H1 (cell line): ENCODE measurements at regions not wholly inside any gene's neighbourhood (a gene's known extent, or its start where the extent isn't known, plus 50 kb on each side); places are given as distances from the start of the nearest gene placed in this dataset.

Experiments
- BRCA1 ChIP-seq: IDR thresholded peaks from 2 replicates; pipeline ENCODE4 v1.6.1; 2012; ENCODE audit warnings: low read depth, low read length, improper control_type of control experiment
- CHD2 ChIP-seq: IDR thresholded peaks from 2 replicates; pipeline ENCODE4 v1.6.1; 2012; ENCODE audit warnings: low read length, improper control_type of control experiment
- CREB1 ChIP-seq: IDR thresholded peaks from 2 replicates; pipeline ENCODE4 v1.6.1; 2012; ENCODE audit warnings: inconsistent platforms
- EGR1 ChIP-seq: IDR thresholded peaks from 2 replicates; pipeline ENCODE4 v1.6.1; 2011; ENCODE audit warnings: low read depth, low read length, borderline replicate concordance
- EZH2 ChIP-seq: fragments of 200-600 bp; sonication (generic); IDR thresholded peaks from 2 replicates; pipeline ENCODE4 v1.7.1; 2012; ENCODE audit warnings: low read depth, mild to moderate bottlenecking, moderate library complexity, low read length, inconsistent platforms; ENCODE audit not compliant: severe bottlenecking
- GABPA ChIP-seq: IDR thresholded peaks from 2 replicates; pipeline ENCODE4 v1.6.1; 2011; ENCODE audit warnings: mild to moderate bottlenecking, low read length, moderate library complexity, borderline replicate concordance; ENCODE audit not compliant: insufficient read depth
- HDAC6 ChIP-seq: IDR thresholded peaks from one replicate; pipeline ENCODE4 v1.7.1; 2012; ENCODE audit warnings: low read depth, mild to moderate bottlenecking, inconsistent platforms, low read length, moderate library complexity
- KDM4A ChIP-seq: IDR thresholded peaks from one replicate; pipeline ENCODE4 v1.7.1; 2012; ENCODE audit warnings: low read depth, mild to moderate bottlenecking, moderate library complexity, low read length, inconsistent platforms; ENCODE audit not compliant: severe bottlenecking
- MAFK ChIP-seq: IDR thresholded peaks from 2 replicates; pipeline ENCODE4 v1.6.1; 2012; ENCODE audit warnings: low read depth, mild to moderate bottlenecking, improper control_type of control experiment, low read length
- RFX5 ChIP-seq: IDR thresholded peaks from 2 replicates; pipeline ENCODE4 v1.6.1; 2011; ENCODE audit warnings: low read depth, low read length, improper control_type of control experiment, borderline replicate concordance
- SP2 ChIP-seq: IDR thresholded peaks from 2 replicates; pipeline ENCODE4 v1.6.1; 2012; ENCODE audit warnings: mild to moderate bottlenecking, low read length, inconsistent platforms
- SRF ChIP-seq: IDR thresholded peaks from 2 replicates; pipeline ENCODE4 v1.6.1; 2011; ENCODE audit warnings: mild to moderate bottlenecking, low read depth, low read length, moderate library complexity
- TEAD4 ChIP-seq: IDR thresholded peaks from 2 replicates; pipeline ENCODE4 v1.6.1; 2012; ENCODE audit warnings: low read depth, low read length, inconsistent platforms, mixed read lengths
- YY1 ChIP-seq: IDR thresholded peaks from 2 replicates; pipeline ENCODE4 v1.6.1; 2011; ENCODE audit warnings: low read depth, mild to moderate bottlenecking, low read length
- ZNF274 ChIP-seq: IDR thresholded peaks from 2 replicates; pipeline ENCODE4 v1.7.0; 2012; ENCODE audit warnings: low read length, borderline replicate concordance; ENCODE audit errors: extremely low read depth
- TF ChIP-seq, protein P1 (sequence below), 3 experiments: IDR thresholded peaks; 1 replicate in 2 of 3; 2 replicates in 1 of 3; pipeline versions ENCODE4 v1.5.1 to v1.6.1; 2011; ENCODE audit warnings: low read length in 3 of 3, mild to moderate bottlenecking in 3 of 3, inconsistent platforms in 2 of 3, low read depth in 1 of 3, moderate library complexity in 1 of 3; ENCODE audit not compliant: insufficient read depth in 1 of 3; ENCODE audit errors: control extremely low read depth in 1 of 3

DNA sequence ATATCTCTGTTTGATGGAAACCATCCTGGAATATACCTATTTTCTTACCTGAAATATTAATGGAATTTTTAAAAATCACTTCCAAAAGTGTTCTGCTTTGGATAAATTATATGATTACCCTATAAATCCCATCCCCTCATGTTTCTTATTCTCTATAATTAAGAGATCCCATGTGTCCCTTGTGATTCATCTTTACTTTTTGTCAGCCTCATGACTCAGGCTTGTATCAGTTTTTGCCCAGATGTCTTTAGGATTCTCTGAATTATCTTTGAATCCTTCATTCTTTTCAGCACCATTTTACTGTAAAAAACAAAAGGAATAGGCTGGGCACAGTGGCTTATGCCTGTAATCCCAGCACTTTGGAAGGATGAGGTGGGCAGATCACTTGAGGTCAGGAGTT, 804.5 kb upstream of the CITED2 start (continued):
- TF ChIP-seq GABPA (no peak), TEAD4 (no peak), EZH2 (no peak), MAFK (no peak), EGR1 (no peak), HDAC6 (no peak), ZNF274 (no peak), SRF (no peak), SP2 (no peak), YY1 (no peak), KDM4A (no peak), CHD2 (no peak), RFX5 (no peak), CREB1 (no peak), BRCA1 (no peak)
- TF ChIP-seq, protein P1, sequence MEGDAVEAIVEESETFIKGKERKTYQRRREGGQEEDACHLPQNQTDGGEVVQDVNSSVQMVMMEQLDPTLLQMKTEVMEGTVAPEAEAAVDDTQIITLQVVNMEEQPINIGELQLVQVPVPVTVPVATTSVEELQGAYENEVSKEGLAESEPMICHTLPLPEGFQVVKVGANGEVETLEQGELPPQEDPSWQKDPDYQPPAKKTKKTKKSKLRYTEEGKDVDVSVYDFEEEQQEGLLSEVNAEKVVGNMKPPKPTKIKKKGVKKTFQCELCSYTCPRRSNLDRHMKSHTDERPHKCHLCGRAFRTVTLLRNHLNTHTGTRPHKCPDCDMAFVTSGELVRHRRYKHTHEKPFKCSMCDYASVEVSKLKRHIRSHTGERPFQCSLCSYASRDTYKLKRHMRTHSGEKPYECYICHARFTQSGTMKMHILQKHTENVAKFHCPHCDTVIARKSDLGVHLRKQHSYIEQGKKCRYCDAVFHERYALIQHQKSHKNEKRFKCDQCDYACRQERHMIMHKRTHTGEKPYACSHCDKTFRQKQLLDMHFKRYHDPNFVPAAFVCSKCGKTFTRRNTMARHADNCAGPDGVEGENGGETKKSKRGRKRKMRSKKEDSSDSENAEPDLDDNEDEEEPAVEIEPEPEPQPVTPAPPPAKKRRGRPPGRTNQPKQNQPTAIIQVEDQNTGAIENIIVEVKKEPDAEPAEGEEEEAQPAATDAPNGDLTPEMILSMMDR (IDR thresholded peaks at IDR 0.05; ENCODE audit: control extremely low read depth in 1 of 3, insufficient read depth in 1 of 3, low read depth in 1 of 3, low read length in 3 of 3) = no peak
